K562 (cell line): ENCODE measurements at regions not wholly inside any gene's neighbourhood (a gene's known extent, or its start where the extent isn't known, plus 50 kb on each side); places are given as distances from the start of the nearest gene placed in this dataset.

Source experiments
- AFF4 ChIP-seq: sonication (generic); formaldehyde crosslinking; IDR thresholded peaks from 2 replicates; pipeline ENCODE4 v1.8.0; 2023; ENCODE audit warnings: mild to moderate bottlenecking, missing genetic modification reagents
- ASH1L ChIP-seq: fragments of 450-650 bp; IDR thresholded peaks from 2 replicates; pipeline ENCODE4 v1.6.1; 2018; ENCODE audit warnings: borderline replicate concordance, mild to moderate bottlenecking, low read depth; ENCODE audit not compliant: partially characterized antibody
- BRF2 ChIP-seq: IDR thresholded peaks from 3 replicates; pipeline ENCODE4 v1.6.1; 2011; ENCODE audit warnings: borderline replicate concordance, mild to moderate bottlenecking; ENCODE audit not compliant: insufficient read length, insufficient read depth
- CGGBP1 ChIP-seq: fragments of 250-450 bp; sonication (Bioruptor Pico); IDR thresholded peaks from 2 replicates; pipeline ENCODE4 v1.9.0; 2021; ENCODE audit warnings: mild to moderate bottlenecking
- KDM2B ChIP-seq: fragments of 250-450 bp; sonication (Bioruptor Pico); IDR thresholded peaks from 2 replicates; pipeline ENCODE4 v1.8.0; 2021; ENCODE audit warnings: mild to moderate bottlenecking, moderate library complexity
- POLR2AphosphoS5 ChIP-seq: IDR thresholded peaks from 2 replicates; pipeline ENCODE4 v1.6.1; 2011; ENCODE audit warnings: mild to moderate bottlenecking, low read depth, low read length, moderate library complexity; ENCODE audit not compliant: control insufficient read depth, insufficient read depth
- PRMT5 ChIP-seq: sonication (generic); formaldehyde crosslinking; IDR thresholded peaks from 2 replicates; pipeline ENCODE4 v1.5.0; 2020; ENCODE audit warnings: missing genetic modification reagents
- SFPQ ChIP-seq: fragments of 200-400 bp; formaldehyde crosslinking; IDR thresholded peaks from 2 replicates; pipeline ENCODE4 v1.6.1; 2017; ENCODE audit warnings: mild to moderate bottlenecking, low read depth, low read length, moderate library complexity
- TFAP4 ChIP-seq: sonication (generic); formaldehyde crosslinking; IDR thresholded peaks from 2 replicates; pipeline ENCODE4 v1.8.0; 2022; ENCODE audit warnings: missing genetic modification reagents, mild to moderate bottlenecking, moderate library complexity, borderline replicate concordance
- TFE3 ChIP-seq: fragments of 450-650 bp; formaldehyde crosslinking; IDR thresholded peaks from 2 replicates; pipeline ENCODE4 v1.4.0; 2020; ENCODE audit warnings: mild to moderate bottlenecking, mixed read lengths
- ZNF695 ChIP-seq: fragments of 450-650 bp; formaldehyde crosslinking; IDR thresholded peaks from 2 replicates; pipeline ENCODE4 v1.4.0; 2020; ENCODE audit warnings: mild to moderate bottlenecking, moderate library complexity
- ZNF830 ChIP-seq: fragments of 250-450 bp; sonication (Bioruptor Pico); IDR thresholded peaks from 2 replicates; pipeline ENCODE4 v1.5.0; 2021; ENCODE audit warnings: mild to moderate bottlenecking

GRCh38 chr9:79489261-79490000, 82.3 kb upstream of the TLE4 start (continued):
- TF ChIP-seq POLR2AphosphoS5 (no peak), TFAP4 (CRISPR knock-in tag) (no peak), TFE3 (no peak), ZNF695 (CRISPR knock-in tag) (no peak), AFF4 (CRISPR knock-in tag) (no peak), SFPQ (no peak), BRF2 (no peak), ZNF830 (no peak), ASH1L (no peak), CGGBP1 (CRISPR knock-in tag) (no peak), KDM2B (CRISPR knock-in tag) (no peak), PRMT5 (no peak)
